Stomach (tissue), 8 donors: ENCODE measurements at regions not wholly inside any gene's neighbourhood (a gene's known extent, or its start where the extent isn't known, plus 50 kb on each side); places are given as distances from the start of the nearest gene placed in this dataset.

Experiments used
- DNase-seq, 2 donors: peaks; one replicate each; pipeline versions ENCODE4 v3.0.0 to v3.0.0-alpha.2; 2013 to 2019
- H3K27ac ChIP-seq, 5 donors: fragments of 200-600 bp in 4 of 5; sonication (generic) in 4 of 5; one replicate each; pipeline ENCODE4 v1.5.1; 2013 to 2019; ENCODE audit warnings: mild to moderate bottlenecking in 1 of 5, moderate library complexity in 1 of 5
- H3K27me3 ChIP-seq, 3 donors: fragments of 200-600 bp; sonication (generic); one replicate each; pipeline ENCODE4 v1.5.1; 2017 to 2019; ENCODE audit warnings: mixed run types in 1 of 3
- H3K36me3 ChIP-seq, 4 donors: fragments of 200-600 bp; sonication (generic); 1 replicate in 3 of 4; 2 replicates in 1 of 4; pipeline ENCODE4 v1.5.1; 2016 to 2019
- H3K4me1 ChIP-seq, 4 donors: fragments of 200-600 bp; sonication (generic); one replicate each; pipeline ENCODE4 v1.5.1; 2016 to 2019
- H3K4me3 ChIP-seq, 4 donors: fragments of 200-600 bp; sonication (generic) in 3 of 4; one replicate each; pipeline ENCODE4 v1.5.1; 2016 to 2019; ENCODE audit warnings: mild to moderate bottlenecking in 1 of 4
- H3K9me3 ChIP-seq, 4 donors: fragments of 200-600 bp; sonication (generic); one replicate each; pipeline ENCODE4 v1.5.1; 2016 to 2019
- EP300 ChIP-seq: sonication (generic); formaldehyde crosslinking; IDR thresholded peaks from one replicate; pipeline ENCODE4 v1.6.1; 2017; ENCODE audit warnings: antibody characterized with exemption
- POLR2A ChIP-seq, 4 donors: fragments of 450-650 bp; IDR thresholded peaks; one replicate each; pipeline ENCODE4 v1.6.1; 2016; ENCODE audit warnings: antibody characterized with exemption in 4 of 4, control low read depth in 2 of 4, mild to moderate bottlenecking in 1 of 4, moderate library complexity in 1 of 4
- POLR2AphosphoS5 ChIP-seq, 3 donors: sonication (generic); formaldehyde crosslinking; IDR thresholded peaks; one replicate each; pipeline ENCODE4 v1.6.1; 2016; ENCODE audit warnings: antibody characterized with exemption in 3 of 3
- WGBS, 5 donors: extraction: QIAGEN DNeasy Blood & Tissue Kit in 3 of 5; methylation state at CpG; one replicate each; pipeline versions ENCODE4 v1.1.5 to v1.1.7; 2013 to 2018; 5-methylcytosine and 5-hydroxymethylcytosine counted together
- intact Hi-C: fragments of 100-400 bp; cut with DNase I; formaldehyde crosslinking; loops from one replicate; pipeline ENCODE4 v1.15.1; 2023; ENCODE audit warnings: low total_unique reads
- TF ChIP-seq, protein P1 (sequence below), 7 experiments: fragments of 450-650 bp in 4 of 7; fragments of 200-600 bp in 3 of 7; sonication (generic) in 3 of 7; IDR thresholded peaks; one replicate each; pipeline ENCODE4 v1.5.1; 2016 to 2019; ENCODE audit warnings: antibody characterized with exemption in 7 of 7, control low read depth in 2 of 7, mild to moderate bottlenecking in 1 of 7
- donor health status: healthy with polysubstance abuse.
- donor health status: Bipolar disorder and iron deficiency.
- donor health status: healthy.

DNA sequence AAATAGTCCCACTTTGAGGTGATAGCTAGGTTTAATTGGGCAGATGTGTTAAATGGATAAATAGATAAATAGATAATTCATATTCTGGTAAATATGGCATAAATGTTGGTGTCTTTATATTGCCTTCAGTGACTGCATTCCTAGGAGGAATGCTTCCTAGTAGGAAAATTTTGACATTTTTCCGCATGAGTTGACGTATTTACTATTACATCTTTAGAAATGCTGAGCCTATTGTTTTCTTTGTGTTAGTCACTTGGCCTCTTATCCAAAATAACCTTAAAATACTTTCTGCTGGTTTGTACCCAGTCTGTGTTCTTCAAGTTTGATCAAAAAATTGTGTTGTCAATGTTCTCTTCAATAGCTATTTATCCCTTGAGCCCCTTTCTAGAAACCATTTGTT lies 495.6 kb upstream of the ZEB2 start:
- no peak for TF ChIP-seq POLR2AphosphoS5 (IDR thresholded peaks at IDR 0.05)
- no peak for TF ChIP-seq POLR2A (IDR thresholded peaks at IDR 0.05)
- TF ChIP-seq, protein P1, sequence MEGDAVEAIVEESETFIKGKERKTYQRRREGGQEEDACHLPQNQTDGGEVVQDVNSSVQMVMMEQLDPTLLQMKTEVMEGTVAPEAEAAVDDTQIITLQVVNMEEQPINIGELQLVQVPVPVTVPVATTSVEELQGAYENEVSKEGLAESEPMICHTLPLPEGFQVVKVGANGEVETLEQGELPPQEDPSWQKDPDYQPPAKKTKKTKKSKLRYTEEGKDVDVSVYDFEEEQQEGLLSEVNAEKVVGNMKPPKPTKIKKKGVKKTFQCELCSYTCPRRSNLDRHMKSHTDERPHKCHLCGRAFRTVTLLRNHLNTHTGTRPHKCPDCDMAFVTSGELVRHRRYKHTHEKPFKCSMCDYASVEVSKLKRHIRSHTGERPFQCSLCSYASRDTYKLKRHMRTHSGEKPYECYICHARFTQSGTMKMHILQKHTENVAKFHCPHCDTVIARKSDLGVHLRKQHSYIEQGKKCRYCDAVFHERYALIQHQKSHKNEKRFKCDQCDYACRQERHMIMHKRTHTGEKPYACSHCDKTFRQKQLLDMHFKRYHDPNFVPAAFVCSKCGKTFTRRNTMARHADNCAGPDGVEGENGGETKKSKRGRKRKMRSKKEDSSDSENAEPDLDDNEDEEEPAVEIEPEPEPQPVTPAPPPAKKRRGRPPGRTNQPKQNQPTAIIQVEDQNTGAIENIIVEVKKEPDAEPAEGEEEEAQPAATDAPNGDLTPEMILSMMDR (IDR thresholded peaks at IDR 0.05) = no peak
- TF ChIP-seq EP300 = no peak
- intact Hi-C loops = no loop called here
- WGBS, 5 donors = 92 to 99% (median 97%) methylated on average over 2 of the region's 2 CpGs
- no peak for DNase-seq
- no peaks in the 10 kb centered on the region for H3K27me3 ChIP-seq
- no peak overlapping the region for H3K4me3 ChIP-seq
- no peaks in the 10 kb centered on the region for H3K4me1 ChIP-seq
- no peaks in the 10 kb centered on the region for H3K9me3 ChIP-seq
- H3K36me3 ChIP-seq = no peaks in the 10 kb centered on the region
- no peak overlapping the region for H3K27ac ChIP-seq

DNA sequence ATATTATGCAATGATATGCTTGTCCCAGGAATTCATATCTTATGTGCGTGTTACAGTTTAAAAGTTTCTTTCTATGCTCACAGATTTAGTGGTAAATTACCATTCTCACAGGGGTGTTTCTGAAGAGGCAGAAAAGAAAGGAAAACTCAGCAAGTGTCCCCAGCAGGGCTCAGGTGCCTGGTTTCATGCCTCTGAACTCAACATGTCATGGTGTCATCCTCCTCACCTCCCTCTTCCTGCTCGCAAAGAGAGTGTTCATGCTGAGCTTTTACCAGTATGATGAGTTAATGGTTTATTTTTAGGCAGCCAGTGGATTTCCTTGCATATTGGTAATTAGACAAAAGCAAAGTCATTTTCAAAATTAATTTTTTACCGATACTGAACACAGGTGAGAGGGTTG lies 492.9 kb upstream of the ZEB2 start:
- Histone ChIP-seq H3K27me3 (no peaks in the 10 kb centered on the region), H3K4me3 (no peak overlapping the region), H3K36me3 (no peaks in the 10 kb centered on the region), H3K9me3 (no peaks in the 10 kb centered on the region), H3K4me1 (no peaks in the 10 kb centered on the region), H3K27ac (no peak overlapping the region)
- 75 to 88% (median 80%) methylated on average over 3 of the region's 3 CpGs for WGBS, 5 donors
- TF ChIP-seq EP300 (no peak), POLR2A (IDR thresholded peaks at IDR 0.05) (no peak), POLR2AphosphoS5 (IDR thresholded peaks at IDR 0.05) (no peak)
- TF ChIP-seq, protein P1 (IDR thresholded peaks at IDR 0.05) = no peak
- intact Hi-C loops = no loop called here
- DNase-seq = no peak

DNA sequence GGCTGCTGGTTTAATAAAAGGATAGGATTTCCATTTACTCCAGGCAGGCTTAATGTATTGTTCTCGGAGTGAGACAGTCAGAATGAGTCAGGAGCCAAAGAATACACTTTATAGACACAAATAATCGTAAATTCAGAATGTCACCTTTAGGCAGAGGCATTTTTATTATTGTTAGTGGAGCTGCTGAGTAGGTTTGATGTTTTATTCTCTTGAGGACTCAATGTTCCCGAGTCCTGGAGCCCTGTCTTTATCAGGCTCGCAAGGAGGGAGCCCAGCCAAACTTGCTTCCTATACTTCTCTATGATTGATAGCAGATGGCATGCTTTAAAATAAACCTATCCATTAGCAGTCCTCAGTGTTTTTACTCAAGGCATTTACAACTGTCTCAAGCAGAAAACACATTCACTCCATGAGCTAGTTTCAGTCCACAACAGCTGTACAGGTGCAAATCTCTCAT lies 492.3 kb upstream of the ZEB2 start:
- Histone ChIP-seq H3K36me3 (no peaks in the 10 kb centered on the region), H3K4me3 (no peak overlapping the region), H3K27ac (no peak overlapping the region), H3K27me3 (no peaks in the 10 kb centered on the region), H3K4me1 (no peaks in the 10 kb centered on the region), H3K9me3 (no peaks in the 10 kb centered on the region)
- no peak for DNase-seq
- intact Hi-C loops = no loop called here
- 46 to 59% (median 53%) methylated on average over 4 of the region's 4 CpGs for WGBS, 5 donors
- no peak for TF ChIP-seq EP300
- no peak for TF ChIP-seq POLR2A (IDR thresholded peaks at IDR 0.05)
- TF ChIP-seq POLR2AphosphoS5 (IDR thresholded peaks at IDR 0.05) = no peak
- TF ChIP-seq, protein P1 (IDR thresholded peaks at IDR 0.05) = no peak

DNA sequence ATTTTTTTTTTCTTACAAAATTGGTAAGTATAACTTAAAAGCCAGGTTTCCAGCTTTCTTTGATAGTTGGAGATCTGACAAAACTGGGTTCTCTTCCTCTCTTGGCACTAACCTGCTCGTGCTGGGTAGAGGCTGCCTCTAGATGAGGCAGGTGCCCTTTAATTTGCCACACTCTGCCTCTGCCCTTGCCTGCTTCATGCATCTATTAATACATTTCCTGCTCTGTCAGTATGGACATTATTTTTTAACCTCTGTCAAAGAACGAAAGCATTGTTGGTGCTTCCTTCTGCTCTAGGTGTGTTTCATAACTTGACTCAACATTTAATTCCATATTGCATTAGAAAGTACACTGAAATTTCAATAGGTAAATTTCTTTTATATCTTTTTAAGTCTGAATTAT lies 490.7 kb upstream of the ZEB2 start:
- no peaks in the 10 kb centered on the region for H3K27me3 ChIP-seq
- H3K27ac ChIP-seq = no peak overlapping the region
- no peaks in the 10 kb centered on the region for H3K4me1 ChIP-seq
- no peaks in the 10 kb centered on the region for H3K36me3 ChIP-seq
- no peak overlapping the region for H3K4me3 ChIP-seq
- H3K9me3 ChIP-seq = no peaks in the 10 kb centered on the region
- intact Hi-C loops = no loop called here
- TF ChIP-seq, protein P1 (IDR thresholded peaks at IDR 0.05) = no peak
- TF ChIP-seq POLR2A (IDR thresholded peaks at IDR 0.05) (no peak), EP300 (no peak), POLR2AphosphoS5 (IDR thresholded peaks at IDR 0.05) (no peak)
- WGBS, 5 donors = 77 to 84% (median 78%) methylated on average over 2 of the region's 2 CpGs
- DNase-seq = no peak

DNA sequence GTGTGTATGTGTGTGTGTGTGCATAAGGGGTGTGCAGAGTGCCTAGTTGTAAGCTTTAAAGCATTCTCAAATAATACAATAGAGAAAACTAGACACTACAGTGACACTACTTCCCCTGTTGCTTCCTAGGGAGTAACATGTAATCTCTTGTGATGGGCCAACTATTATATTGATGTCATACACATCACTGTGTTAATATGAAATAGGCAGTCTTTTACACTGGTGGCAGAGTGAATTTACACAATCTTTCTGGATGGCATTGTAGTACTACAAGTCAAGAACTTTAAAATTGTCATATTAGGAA lies 488.0 kb upstream of the ZEB2 start:
- H3K4me3 ChIP-seq = no peak overlapping the region
- no peaks in the 10 kb centered on the region for H3K27me3 ChIP-seq
- DNase-seq = no peak
- H3K4me1 ChIP-seq = no peaks in the 10 kb centered on the region
- no peaks in the 10 kb centered on the region for H3K36me3 ChIP-seq
- TF ChIP-seq POLR2AphosphoS5 (IDR thresholded peaks at IDR 0.05) = no peak
- no peak for TF ChIP-seq POLR2A (IDR thresholded peaks at IDR 0.05)
- TF ChIP-seq, protein P1 (IDR thresholded peaks at IDR 0.05) = no peak
- no peak for TF ChIP-seq EP300
- peak overlapping the region in 1 of 5 donors; percentile 42 for H3K27ac ChIP-seq
- H3K9me3 ChIP-seq = no peaks in the 10 kb centered on the region
- intact Hi-C loops = no loop called here
